22Rv1 (cell line): ENCODE measurements at regions not wholly inside any gene's neighbourhood (a gene's known extent, or its start where the extent isn't known, plus 50 kb on each side); places are given as distances from the start of the nearest gene placed in this dataset.

Experiments
- H3K27ac ChIP-seq: fragments of 450-650 bp; 2 replicates; pipeline ENCODE4 v1.5.1; 2017
- CTCF ChIP-seq: fragments of 450-650 bp; IDR thresholded peaks from 2 replicates; pipeline ENCODE4 v1.5.1; 2017; ENCODE audit warnings: mild to moderate bottlenecking
- ZFX ChIP-seq: fragments of 450-650 bp; IDR thresholded peaks from 2 replicates; pipeline ENCODE4 v1.6.1; 2017; ENCODE audit warnings: antibody characterized with exemption, borderline replicate concordance

- H3K27ac ChIP-seq: no peak overlapping the region
- no peak for TF ChIP-seq CTCF
- TF ChIP-seq ZFX: no peak
Observed at GRCh38 chr10:130748409-130749057, 563.0 kb downstream of the TCERG1L start.

- TF ChIP-seq ZFX (no peak), CTCF (no peak)
- no peak overlapping the region for H3K27ac ChIP-seq
Observed at GRCh38 chr10:130749911-130750310, 561.6 kb downstream of the TCERG1L start.

- no peak overlapping the region for H3K27ac ChIP-seq
Observed at GRCh38 chr10:130750441-130750840, 561.1 kb downstream of the TCERG1L start.

GRCh38 chr10:130751106-130751840, 560.2 kb downstream of the TCERG1L start:
- no peak for TF ChIP-seq ZFX
- TF ChIP-seq CTCF: no peak

More at GRCh38 chr10:130750441-130750840, 561.1 kb downstream of the TCERG1L start:
- TF ChIP-seq ZFX (no peak), CTCF (no peak)

GRCh38 chr10:130751851-130752250, 559.7 kb downstream of the TCERG1L start:
- TF ChIP-seq CTCF: no peak
- no peak for TF ChIP-seq ZFX
- H3K27ac ChIP-seq: no peak overlapping the region

More at GRCh38 chr10:130751106-130751840, 560.2 kb downstream of the TCERG1L start:
- no peak overlapping the region for H3K27ac ChIP-seq

GRCh38 chr10:130756651-130757050, 554.9 kb downstream of the TCERG1L start:
- no peak overlapping the region for H3K27ac ChIP-seq
- TF ChIP-seq CTCF: no peak
- no peak for TF ChIP-seq ZFX

GRCh38 chr10:130757271-130757670, 554.2 kb downstream of the TCERG1L start:
- no peak overlapping the region for H3K27ac ChIP-seq
- TF ChIP-seq CTCF (no peak), ZFX (no peak)
